Uterus (tissue), 2 donors: ENCODE measurements at regions not wholly inside any gene's neighbourhood (a gene's known extent, or its start where the extent isn't known, plus 50 kb on each side); places are given as distances from the start of the nearest gene placed in this dataset.

Experiments
- CTCF ChIP-seq, 4 experiments: fragments of 200-600 bp in 2 of 4; fragments of 450-650 bp in 2 of 4; sonication (generic) in 2 of 4; IDR thresholded peaks; one replicate each; pipeline ENCODE4 v1.5.1; 2016 to 2019; ENCODE audit warnings: antibody characterized with exemption in 4 of 4, mild to moderate bottlenecking in 2 of 4, moderate library complexity in 1 of 4
- POLR2A ChIP-seq, 2 donors: fragments of 450-650 bp; IDR thresholded peaks; one replicate each; pipeline ENCODE4 v1.6.1; 2016; ENCODE audit warnings: antibody characterized with exemption in 2 of 2, mild to moderate bottlenecking in 1 of 2, moderate library complexity in 1 of 2

- no peak for TF ChIP-seq CTCF (IDR thresholded peaks at IDR 0.05)
- no peak for TF ChIP-seq POLR2A (IDR thresholded peaks at IDR 0.05)
Observed at GRCh38 chr12:115020091-115020490, 336.1 kb upstream of the TBX3 start.
